ENCODE measurements at regions not wholly inside any gene's neighbourhood (a gene's known extent, or its start where the extent isn't known, plus 50 kb on each side); places are given as distances from the start of the nearest gene placed in this dataset.

DNA sequence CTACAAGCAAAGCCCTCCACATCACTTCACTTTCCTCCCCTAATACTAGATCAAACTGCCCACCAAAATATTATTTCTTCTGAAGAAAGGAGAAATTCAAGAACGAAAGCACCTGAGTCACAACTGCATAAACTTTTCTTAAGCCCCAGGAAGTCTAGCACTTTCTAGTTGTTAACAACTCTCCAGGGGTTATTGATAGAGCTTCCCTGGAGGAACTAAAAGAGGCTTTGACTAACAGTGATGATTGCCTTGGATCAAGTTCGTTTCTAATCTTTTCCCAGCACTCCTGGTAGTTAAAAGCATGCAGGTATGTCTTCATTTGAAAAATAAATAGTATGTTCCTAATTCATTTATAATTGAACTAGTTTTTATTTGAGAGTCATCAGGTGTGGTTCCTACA is 917.0 kb downstream of the TUSC7 start:
- no peak for TF ChIP-seq EZH2 (IDR thresholded peaks at IDR 0.05; ENCODE audit: low read depth, unreplicated experiment)
- TF ChIP-seq, protein P1, sequence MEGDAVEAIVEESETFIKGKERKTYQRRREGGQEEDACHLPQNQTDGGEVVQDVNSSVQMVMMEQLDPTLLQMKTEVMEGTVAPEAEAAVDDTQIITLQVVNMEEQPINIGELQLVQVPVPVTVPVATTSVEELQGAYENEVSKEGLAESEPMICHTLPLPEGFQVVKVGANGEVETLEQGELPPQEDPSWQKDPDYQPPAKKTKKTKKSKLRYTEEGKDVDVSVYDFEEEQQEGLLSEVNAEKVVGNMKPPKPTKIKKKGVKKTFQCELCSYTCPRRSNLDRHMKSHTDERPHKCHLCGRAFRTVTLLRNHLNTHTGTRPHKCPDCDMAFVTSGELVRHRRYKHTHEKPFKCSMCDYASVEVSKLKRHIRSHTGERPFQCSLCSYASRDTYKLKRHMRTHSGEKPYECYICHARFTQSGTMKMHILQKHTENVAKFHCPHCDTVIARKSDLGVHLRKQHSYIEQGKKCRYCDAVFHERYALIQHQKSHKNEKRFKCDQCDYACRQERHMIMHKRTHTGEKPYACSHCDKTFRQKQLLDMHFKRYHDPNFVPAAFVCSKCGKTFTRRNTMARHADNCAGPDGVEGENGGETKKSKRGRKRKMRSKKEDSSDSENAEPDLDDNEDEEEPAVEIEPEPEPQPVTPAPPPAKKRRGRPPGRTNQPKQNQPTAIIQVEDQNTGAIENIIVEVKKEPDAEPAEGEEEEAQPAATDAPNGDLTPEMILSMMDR (conservative IDR thresholded peaks at IDR 0.05; ENCODE audit: low read depth in 2 of 2): no peak
- TF ChIP-seq POLR2AphosphoS5 (IDR thresholded peaks at IDR 0.05; ENCODE audit: low read depth): no peak
- TF ChIP-seq, protein P2, sequence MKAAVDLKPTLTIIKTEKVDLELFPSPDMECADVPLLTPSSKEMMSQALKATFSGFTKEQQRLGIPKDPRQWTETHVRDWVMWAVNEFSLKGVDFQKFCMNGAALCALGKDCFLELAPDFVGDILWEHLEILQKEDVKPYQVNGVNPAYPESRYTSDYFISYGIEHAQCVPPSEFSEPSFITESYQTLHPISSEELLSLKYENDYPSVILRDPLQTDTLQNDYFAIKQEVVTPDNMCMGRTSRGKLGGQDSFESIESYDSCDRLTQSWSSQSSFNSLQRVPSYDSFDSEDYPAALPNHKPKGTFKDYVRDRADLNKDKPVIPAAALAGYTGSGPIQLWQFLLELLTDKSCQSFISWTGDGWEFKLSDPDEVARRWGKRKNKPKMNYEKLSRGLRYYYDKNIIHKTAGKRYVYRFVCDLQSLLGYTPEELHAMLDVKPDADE (IDR thresholded peaks at IDR 0.05): no peak
- no peak for TF ChIP-seq JUNB (IDR thresholded peaks at IDR 0.05; ENCODE audit: unreplicated experiment)
- no peak for TF ChIP-seq ZNF331 (CRISPR knock-in tag; IDR thresholded peaks at IDR 0.05; ENCODE audit: low read depth)

Measured in GM23338 (cell line).